Amniotic stem cell (primary cell): ENCODE measurements at regions not wholly inside any gene's neighbourhood (a gene's known extent, or its start where the extent isn't known, plus 50 kb on each side); places are given as distances from the start of the nearest gene placed in this dataset.

Source experiments
- DNase-seq: peaks from one replicate; lab custom pipeline; 2025; lab: John Stamatoyannopoulos, UW

DNA sequence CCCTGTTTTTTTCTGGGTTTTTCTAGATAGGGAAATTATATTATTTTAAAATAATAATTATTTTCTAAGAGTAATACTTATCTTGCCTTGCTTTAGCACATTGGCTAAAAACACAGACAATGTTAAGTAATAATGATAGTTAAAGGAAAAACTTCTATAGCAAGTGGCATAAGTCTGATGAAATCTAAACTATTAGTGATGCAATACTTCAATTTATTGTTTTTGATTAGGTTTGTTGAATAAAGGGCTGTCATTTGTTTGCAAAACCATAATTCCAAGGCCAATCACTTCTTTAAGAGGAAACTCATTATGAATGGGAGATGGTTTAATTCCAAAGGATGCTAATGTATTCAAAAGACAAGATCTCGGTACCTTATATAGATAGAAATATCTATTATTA is 293.8 kb upstream of the FBXL7 start:
- no peak for DNase-seq

DNA sequence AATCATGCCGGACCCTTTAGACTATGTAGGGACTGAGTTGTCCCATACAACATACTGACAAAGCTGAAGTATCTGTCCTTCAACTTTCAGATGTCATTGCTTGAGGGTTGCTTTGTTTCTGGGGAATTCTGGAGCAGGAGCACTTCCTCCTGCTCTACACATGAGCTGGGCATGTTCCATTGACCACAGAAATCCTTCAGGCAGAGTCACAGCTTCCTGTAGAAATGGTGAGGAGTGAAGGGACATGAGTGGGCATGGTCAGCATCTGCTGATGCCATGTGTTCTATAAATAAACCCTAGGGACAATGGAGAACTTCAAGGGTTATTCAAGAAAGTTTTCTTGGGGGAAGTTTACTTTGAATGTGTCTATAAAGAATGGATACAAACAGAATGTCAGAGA is 296.6 kb upstream of the FBXL7 start:
- no peak for DNase-seq

DNA sequence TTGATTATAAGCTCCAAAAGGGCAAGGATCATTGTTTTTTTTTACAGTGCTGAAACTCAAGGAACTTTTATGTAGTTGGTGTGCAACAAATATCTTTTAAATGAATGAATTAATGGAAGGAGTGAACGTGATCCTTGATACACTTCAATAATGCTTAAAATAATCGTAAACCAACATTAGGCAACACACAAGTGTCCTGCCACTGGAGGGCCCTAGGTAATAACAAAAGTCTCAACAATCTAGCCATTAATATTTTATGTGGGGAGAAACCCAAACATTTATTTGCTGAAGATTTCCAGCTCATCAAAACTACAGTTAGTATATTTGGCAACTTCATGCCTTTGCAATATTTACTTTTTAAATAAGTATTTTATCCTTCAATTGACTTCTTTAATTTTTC is 309.0 kb upstream of the FBXL7 start:
- no peak for DNase-seq

DNA sequence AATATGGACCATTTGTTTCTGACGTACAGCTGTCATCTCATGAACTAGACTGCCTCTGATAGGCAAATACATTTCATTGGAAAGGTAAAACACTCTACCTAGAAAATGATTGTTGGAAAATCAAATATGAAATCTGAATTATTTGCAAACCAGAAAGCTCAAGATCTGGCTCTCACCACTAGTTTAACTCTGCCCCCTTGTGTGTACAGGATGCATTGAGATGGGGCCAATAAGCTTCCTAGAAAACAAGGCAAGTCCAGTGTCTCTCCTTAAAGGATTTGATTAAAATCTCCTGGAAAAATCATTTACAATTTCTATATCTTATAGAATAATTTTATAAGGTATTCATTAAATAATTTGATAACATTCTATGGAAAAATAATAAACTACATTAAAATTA is 311.9 kb upstream of the ANKH start:
- DNase-seq: no peak

DNA sequence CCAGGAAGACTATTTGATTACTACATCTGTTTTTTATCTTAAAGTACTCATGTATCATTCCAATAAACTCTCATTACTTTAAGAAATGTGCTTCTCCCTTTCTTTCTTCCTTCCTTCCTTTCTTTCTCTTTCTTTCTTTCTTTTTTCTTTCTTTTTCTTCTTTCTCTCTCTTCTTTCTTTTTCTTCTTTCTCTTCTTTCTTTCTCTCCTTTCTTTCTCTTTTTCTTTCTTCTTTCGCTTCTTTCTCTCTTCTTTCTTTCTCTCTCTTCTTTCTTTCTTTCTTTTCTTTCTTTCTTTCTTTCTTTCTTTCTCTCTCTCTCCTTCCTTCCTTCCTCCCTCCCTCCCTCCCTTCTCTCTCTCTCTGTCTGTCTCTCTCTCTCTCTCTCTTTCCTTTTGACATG is 298.6 kb upstream of the ANKH start:
- DNase-seq: no peak

DNA sequence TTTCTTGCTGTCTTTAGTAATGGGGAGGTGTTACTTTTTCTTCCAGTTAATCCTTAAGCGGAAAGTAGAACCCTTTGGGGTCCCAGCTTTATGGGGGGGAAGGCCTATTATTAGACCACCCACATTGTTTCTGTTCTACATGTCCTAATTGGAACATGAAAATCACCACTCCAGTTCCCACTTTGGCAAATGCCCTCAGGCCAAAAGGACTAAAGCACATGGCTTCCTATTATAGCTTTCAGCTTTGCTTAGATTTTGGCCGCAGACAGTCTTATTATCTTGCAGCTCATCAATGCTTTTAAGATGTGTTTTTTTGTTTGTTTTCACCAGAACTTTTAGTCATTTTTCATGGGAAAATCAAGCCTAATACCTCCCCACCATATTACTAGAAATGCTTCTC is 296.8 kb upstream of the ANKH start:
- no peak for DNase-seq

DNA sequence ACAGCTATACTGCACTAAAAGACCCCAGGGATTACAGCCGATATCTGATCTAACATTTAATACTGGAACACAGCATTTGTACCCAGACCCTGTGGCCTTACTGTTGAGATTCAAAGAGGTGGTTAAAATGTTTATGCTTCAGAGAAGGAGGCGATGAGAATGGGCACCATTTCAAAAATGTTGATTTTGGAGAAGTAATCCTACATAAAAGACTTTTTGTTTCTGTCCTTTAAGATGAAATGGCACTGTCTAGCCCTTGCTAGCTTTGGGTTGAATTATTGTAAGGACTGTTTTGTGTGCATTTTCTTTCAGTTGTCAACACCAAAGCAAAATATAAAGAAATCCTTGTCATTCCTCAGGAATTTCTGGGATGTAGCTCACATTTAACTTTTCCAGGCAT is 288.5 kb upstream of the ANKH start:
- DNase-seq: no peak

DNA sequence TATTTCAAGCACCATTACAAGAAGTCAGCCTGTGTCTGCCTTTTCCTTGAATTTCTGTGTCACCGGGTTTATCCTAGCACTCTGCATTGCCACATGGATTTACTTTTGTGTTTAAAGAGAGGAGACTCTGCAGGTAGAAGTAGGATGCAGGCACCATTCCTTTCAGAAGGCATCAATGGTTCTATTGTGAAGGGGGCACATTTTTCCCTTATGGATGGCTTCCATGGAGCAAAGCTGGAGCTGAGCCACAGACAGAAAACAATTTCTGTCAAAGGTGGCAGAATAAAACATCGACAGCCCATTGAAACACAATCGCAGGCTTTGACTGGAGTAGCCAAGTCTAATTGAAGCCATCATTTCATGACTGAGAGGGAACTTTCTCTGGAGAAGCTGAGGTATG is 288.0 kb upstream of the ANKH start:
- DNase-seq: no peak

DNA sequence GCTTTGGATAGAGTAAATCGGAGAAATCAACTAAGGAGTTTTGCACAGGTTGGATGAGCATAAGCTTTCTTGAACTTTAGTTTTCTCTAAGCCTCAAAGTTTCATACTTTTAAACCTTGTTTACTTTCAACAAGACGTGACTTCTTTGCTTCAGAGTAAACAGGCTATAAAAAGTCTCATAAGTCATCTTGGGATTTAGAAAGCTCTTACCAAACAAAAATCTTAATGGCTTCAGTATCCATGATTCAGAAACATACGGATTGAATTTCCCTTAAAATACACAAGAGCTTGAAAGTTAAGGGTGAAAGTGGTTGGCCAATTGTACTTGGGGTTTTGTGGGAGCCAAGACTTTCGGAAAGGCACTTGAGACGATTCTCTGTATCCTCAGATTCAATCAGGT is 270.9 kb upstream of the ANKH start:
- no peak for DNase-seq

DNA sequence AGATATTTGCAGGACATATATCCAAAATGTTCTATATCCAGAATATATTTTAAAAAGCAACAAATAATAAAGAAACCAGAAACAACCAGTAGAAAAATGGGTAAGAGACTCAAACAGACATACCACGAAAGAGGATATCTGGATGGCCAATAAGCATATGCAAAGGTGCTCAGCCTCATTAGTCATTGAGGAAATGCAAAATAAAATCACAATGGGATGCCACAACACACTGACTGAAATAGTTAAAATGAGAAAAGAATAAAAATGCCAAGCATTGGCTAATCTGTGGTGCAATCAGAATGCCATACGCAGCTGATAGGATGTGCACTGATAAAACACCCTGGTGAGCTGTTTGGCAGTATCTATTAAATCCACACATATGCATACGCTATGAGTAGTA is 265.8 kb upstream of the ANKH start:
- no peak for DNase-seq

DNA sequence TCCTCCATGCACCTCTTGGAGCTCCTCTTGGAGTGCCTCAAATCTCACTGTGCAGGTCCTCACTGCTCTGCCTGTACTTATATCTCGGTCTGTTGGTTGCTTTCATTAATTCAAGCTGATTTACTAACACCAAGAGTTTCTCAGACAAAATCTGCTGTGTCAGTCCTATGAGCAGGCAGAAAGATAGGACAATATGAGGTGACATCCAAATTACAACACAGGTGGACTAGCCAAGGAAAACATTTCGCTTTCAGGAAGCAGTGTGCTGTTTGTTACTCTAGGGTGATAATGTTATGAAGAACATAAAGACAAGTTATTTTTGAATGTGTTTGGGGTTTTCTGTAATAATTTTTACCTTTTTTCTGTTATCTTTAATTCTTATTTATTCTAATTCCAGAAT is 264.1 kb upstream of the ANKH start:
- DNase-seq: no peak

DNA sequence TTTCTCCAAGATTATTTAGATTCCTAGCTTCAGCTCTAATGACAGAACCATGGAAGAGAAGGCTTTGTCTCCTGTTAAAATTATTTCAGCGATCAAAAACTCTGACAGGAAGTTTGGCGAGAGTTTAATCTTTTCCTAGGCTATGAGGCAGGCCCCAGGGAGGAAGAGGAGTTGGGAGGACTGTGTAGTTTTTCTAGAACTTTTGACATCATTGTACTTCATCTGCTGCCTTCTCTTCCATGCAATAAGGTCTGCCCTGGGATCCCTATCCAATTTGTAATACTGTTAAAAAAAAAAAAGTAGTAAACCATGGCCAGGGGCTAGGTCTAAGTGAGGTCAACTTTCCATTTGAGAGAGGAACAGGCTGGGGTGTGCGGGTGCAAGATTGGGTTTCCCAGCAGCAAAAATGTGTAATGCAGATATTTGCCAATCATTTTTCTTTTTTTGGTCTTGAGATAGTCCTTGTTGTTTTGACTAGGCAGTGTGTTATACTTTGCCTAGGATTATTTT is 261.9 kb upstream of the ANKH start:
- DNase-seq: no peak

DNA sequence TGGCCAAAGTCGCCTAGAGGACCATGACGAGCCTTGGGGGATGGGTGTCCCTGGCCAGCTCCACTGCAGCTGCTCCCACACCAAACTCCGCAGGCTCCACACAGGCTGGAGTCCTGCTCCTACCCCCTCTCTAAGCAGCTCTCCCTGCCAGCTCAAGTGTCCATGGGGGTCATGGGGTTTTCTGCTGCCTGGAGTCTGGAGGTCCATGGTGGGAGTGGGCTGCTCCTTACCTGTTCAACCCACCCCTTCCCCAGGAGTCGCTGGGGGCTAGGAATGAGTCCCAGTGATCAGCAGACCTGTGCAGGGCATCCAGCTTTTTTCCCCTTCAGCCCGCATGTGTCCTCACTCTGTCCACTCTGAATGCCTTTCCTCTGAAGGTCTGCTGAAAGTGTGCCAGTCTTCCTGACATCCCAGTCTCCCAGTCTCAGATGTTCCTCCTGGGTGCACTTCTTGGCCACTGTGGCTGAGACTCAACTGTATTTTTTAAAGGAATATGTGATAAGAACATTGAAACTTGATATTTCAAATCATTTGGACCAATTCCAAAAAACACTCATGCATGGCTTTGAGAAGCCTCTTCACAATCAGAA is 261.3 kb upstream of the ANKH start:
- no peak for DNase-seq

DNA sequence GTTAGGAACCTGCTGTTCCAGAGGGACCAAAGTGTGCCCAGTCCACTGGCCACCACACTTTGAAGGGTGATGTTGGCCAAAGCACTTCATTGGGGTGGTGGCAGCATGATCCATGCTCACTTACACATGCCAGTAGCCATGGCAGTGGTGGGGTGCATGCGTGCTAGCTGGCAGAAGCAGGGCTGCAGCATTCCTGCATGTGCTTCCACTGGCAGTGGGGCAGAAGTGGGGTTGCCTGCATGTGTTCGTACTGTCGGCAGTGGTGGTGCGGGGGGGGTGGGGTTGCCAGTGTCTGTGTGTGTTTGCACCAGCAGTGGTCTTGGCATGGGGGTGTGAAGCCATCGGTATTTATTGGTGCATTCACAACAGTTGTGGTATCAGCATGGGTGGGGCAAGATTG is 260.3 kb upstream of the ANKH start:
- DNase-seq: no peak

DNA sequence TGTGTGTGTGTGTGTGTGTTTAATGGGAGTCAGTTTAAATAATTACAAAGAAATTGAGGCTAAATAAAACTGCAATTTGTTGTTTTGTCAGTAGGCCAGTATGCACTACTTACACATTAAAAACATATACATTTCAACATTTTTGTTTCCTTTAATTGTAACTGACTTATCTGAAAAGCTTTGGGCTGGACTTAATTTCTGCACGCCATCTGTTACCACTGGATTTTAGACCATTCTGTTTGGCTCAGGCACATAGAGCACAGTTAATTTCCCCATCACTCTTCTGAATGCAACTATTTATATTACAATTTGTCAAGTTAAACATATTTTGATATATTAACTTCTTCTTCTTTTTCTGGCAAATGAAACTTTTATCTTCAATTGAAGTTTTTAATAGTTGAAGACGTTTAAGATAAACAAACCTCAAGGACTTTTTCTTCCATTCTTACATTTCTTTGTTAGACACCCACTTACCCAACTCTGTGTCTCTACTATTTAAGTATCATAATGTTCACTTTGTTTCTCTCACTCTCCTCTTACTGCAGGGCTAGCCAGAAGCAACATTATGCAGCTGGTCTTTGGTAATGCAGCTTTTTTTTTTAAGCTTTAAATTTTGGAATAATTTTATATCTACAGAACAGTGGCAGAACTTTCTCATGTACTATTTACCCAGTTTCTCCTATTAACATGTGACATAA is 253.4 kb upstream of the ANKH start:
- no peak for DNase-seq

DNA sequence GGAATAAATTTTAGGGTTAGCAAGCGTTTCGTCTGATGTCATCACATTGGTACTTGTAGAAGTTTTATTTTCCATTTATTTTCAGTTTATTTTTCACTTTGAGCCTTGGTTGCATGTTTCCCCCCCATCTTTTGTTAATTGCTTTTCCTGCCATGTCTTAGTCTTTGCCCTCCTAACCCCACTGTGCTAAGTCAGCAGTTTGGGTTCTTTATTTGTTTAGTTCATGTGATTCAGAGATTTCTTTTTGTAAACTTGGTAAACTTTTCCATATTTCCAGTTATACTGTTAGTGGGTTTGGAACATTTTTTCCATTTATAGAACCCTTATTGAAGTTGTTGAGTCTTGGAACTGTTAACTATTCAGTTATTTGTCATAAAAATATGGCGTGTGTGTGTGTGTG is 252.9 kb upstream of the ANKH start:
- DNase-seq: no peak

DNA sequence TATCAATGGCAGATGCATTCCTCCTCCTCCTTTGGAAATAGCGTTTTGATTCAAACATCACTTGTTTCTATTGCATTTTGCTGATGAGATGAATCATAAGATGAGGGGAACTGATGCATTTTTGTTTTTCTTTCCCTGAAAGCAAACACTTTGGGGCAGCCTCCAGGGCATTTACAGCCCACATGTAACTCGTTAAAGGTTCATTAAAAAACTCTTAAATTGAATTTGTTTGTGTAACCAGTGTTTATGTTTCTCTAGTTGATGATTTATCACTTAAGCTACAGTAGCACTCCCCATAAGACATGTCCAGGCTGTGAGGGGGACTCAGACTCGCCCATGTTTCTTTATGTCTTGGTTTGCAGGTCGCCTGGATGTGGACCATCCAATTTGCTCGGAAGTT is 246.1 kb upstream of the ANKH start:
- DNase-seq: no peak

DNA sequence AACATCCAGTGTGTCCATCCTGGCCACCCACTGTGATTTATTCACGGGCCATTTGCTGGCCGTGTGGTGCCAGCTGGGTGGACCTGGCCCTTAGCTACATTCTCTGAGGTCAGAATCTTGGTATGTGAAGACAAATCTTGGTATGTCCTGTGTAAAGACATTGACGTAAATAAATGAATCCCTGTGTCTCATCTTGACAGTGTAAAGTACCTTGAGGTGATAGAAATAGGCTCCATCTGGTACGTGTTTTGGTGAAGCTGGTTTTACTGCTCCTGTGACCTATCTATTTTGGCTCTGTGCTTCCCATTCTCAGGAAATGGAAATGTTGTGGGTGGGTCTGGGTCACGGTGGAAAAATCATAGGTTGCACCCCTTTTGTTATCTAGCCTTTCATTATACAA is 245.4 kb upstream of the ANKH start:
- DNase-seq: no peak

DNA sequence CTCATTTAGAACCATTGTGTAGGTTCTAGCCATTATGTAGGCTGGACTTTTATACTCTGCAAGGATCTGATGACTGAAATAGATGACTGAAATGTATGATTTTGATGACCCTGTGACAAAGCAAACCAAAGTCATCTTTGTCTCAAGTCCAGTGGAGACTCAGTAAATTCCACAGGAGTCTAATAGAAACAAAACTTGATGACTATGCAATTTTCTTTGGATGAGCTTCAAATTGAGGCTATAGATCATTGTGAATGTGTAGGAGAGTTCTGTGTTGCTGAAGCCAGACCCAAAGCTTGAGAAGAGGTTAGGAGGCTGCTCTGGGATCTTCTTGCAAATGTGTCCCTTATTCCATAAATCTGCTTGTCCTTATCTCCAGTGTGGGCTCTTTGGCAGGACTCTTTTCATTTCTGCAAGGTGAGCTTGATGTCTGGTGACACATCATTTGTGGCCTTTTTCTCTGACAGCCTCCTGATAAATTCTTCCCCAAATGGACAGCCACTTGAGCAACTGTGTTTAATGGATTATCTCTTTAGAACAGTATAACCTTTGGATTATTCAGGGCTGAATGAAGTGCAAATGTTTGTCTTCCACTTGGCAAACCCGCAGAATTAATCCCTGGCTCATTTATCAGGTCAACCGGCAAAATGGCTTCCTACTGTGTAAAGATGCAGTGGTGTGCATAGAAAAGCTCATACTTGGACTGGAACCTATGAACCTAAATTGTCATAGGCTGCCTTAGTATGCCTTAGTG is 235.1 kb upstream of the ANKH start:
- no peak for DNase-seq

DNA sequence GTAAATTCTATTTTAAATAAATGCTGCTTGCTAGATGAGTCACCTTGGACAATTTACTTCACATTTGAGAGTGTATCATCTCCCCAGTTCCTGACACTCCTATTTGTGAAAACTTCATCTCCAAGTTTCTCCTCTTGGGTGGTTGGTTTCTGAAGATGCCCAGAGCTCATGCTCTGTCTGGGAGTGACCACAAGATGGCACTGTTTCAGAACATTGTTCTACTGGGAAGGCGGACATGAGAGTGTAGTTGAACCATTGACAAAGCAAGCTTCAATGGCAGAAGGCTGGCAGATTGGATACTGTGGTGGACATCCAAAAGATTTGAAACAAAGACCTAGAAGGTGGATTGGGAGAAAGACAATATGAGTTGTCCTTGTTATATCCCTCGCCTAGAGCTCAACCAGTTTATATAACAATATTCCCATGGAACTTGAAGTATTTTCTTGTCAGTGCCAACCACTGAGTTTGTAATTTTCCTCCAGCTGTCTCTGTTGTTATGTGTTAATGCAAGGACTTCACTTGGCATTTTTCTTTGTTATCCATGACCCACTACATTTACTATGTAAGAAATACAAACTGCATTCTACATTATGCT is 234.3 kb upstream of the ANKH start:
- DNase-seq: no peak

DNA sequence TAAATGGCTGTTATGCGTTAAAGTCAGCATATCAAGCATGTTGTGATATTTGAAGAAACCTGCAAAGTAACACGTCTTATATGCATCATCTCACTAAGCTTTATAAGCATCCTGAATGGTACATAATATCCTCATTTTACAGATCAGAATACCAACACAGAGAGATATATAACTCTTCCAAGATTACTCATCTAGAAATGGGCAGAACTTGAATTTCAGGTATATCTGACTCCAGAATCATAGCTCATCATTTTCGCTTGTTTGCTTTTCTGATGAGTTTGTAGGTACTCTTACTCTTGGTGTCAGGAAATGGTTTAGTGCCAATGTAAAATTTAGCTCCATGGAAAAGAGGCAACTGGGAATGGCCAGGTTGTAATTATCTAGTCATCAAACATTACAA is 232.3 kb upstream of the ANKH start:
- DNase-seq: no peak

DNA sequence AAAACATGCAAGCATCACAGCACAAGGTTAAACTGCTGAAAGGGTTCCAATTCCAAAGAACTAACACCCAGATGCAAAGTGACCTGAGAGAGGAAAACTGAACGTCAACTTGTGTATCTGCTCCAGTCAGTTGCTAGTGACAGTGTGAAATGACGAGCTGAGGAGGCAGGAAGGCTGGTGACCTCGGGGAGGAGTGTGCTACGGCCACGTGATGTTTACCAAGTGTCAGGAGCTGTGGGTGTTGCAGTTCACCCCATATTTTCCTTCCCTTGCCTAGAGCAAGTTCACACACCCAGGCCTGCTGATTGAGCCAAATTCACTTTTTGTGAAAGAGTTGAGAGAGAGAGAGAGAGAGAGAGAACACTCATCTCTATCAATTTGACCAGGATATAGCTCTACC is 231.6 kb upstream of the ANKH start:
- DNase-seq: no peak

DNA sequence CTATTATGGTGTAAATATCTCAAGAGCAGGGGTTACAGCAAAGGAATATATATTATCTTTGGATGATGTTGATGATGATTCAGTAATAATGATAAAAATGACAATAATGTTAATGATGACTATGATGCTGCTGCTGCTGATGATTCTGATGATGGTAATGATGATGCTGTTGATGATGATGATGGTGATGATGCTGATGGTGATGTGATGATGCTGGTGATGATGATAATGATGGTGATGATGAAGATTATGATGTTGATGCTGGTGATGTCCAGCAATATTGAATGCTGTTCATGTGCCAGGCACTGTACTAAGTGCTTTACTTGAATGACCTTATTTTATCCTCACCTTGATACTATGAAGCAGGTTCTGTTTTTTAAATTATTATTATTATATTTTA is 226.0 kb upstream of the ANKH start:
- no peak for DNase-seq
